ENCODE measurements at regions not wholly inside any gene's neighbourhood (a gene's known extent, or its start where the extent isn't known, plus 50 kb on each side); places are given as distances from the start of the nearest gene placed in this dataset.

- DNase-seq (ENCODE audit: low read depth), result no peak
- H3K36me3 ChIP-seq (ENCODE audit: control insufficient read depth, insufficient read depth, low read length), result no peaks in the 10 kb centered on the region
- ChIA-PET POLR2A (no interaction called here), CTCF (interaction anchor here (0.5 kb wide), 1 partner anchor 223 kb away, joined by 4 read pairs; no protein-coding TSS in a partner anchor)
- H3K4me3 ChIP-seq (ENCODE audit: low read depth, low read length), result no peak overlapping the region
- peaks cover 32% of the 10 kb centered on the region for H3K27me3 ChIP-seq (ENCODE audit: control insufficient read depth, insufficient read depth, low read length)
- TF ChIP-seq CTCF (IDR thresholded peaks at IDR 0.05; ENCODE audit: insufficient read depth, low read depth, low read length), result no peak
These were observed 116.7 kb upstream of the MYL2 start for GRCh38 chr12:111037047-111037446.

- POLR2A ChIA-PET, result no interaction called here
These were observed 115.4 kb upstream of the MYL2 start for GRCh38 chr12:111035578-111036301.

GRCh38 chr12:111034886-111035577 lies 114.7 kb upstream of the MYL2 start:
- no peak for DNase-seq (ENCODE audit: low read depth)

More at GRCh38 chr12:111035578-111036301, 115.4 kb upstream of the MYL2 start:
- no peak for DNase-seq (ENCODE audit: low read depth)
- Histone ChIP-seq H3K36me3 (ENCODE audit: control insufficient read depth, insufficient read depth, low read length) (no peaks in the 10 kb centered on the region), H3K4me3 (ENCODE audit: low read depth, low read length) (no peak overlapping the region), H3K27me3 (ENCODE audit: control insufficient read depth, insufficient read depth, low read length) (peaks cover 32% of the 10 kb centered on the region)
- CTCF ChIA-PET, result no interaction called here
- no peak for TF ChIP-seq CTCF (IDR thresholded peaks at IDR 0.05; ENCODE audit: insufficient read depth, low read depth, low read length)

GRCh38 chr12:111034083-111034885 lies 113.9 kb upstream of the MYL2 start, which contains the start of gene CUX2:
TSS of gene CUX2 (plus strand) at chr12:111034165.
- POLR2A ChIA-PET, result no interaction called here
- no peak for TF ChIP-seq CTCF (IDR thresholded peaks at IDR 0.05; ENCODE audit: insufficient read depth, low read depth, low read length)
- Histone ChIP-seq H3K4me3 (ENCODE audit: low read depth, low read length) (no peak within 1 kb of the TSS), H3K27me3 (ENCODE audit: control insufficient read depth, insufficient read depth, low read length) (peaks cover 32% of the 10 kb centered on the region), H3K36me3 (ENCODE audit: control insufficient read depth, insufficient read depth, low read length) (no peaks in the 10 kb centered on the region)
- no peak for DNase-seq (ENCODE audit: low read depth)
- CTCF ChIA-PET, result interaction anchor here (0.6 kb wide), 1 partner anchor 1841 kb away, joined by 3 read pairs; no protein-coding TSS in a partner anchor

More at GRCh38 chr12:111034886-111035577, 114.7 kb upstream of the MYL2 start:
- ChIA-PET POLR2A (no interaction called here), CTCF (no interaction called here)
- TF ChIP-seq CTCF (IDR thresholded peaks at IDR 0.05; ENCODE audit: insufficient read depth, low read depth, low read length), result no peak
- no peaks in the 10 kb centered on the region for H3K36me3 ChIP-seq (ENCODE audit: control insufficient read depth, insufficient read depth, low read length)
- H3K27me3 ChIP-seq (ENCODE audit: control insufficient read depth, insufficient read depth, low read length), result peaks cover 32% of the 10 kb centered on the region
- H3K4me3 ChIP-seq (ENCODE audit: low read depth, low read length), result no peak overlapping the region
